ENCODE measurements at regions not wholly inside any gene's neighbourhood (a gene's known extent, or its start where the extent isn't known, plus 50 kb on each side); places are given as distances from the start of the nearest gene placed in this dataset.

- TF ChIP-seq CTCF (IDR thresholded peaks at IDR 0.05; ENCODE audit: control insufficient read depth, extremely low read depth, insufficient read depth), result no peak
- H3K4me3 ChIP-seq (ENCODE audit: low read depth, low read length), result no peak overlapping the region
Observed at GRCh38 chr20:50406610-50407136, 103.5 kb upstream of the PTPN1 start.

GRCh38 chr20:50408526-50409364 lies 101.4 kb upstream of the PTPN1 start:
- TF ChIP-seq CTCF (IDR thresholded peaks at IDR 0.05; ENCODE audit: control insufficient read depth, extremely low read depth, insufficient read depth), result no peak
- H3K4me3 ChIP-seq (ENCODE audit: low read depth, low read length), result no peak overlapping the region
- no peak for DNase-seq (ENCODE audit: low read depth)

More at GRCh38 chr20:50406610-50407136, 103.5 kb upstream of the PTPN1 start:
- DNase-seq (ENCODE audit: low read depth), result no peak

GRCh38 chr20:50409495-50409894 lies 100.7 kb upstream of the PTPN1 start:
- no peak for TF ChIP-seq CTCF (IDR thresholded peaks at IDR 0.05; ENCODE audit: control insufficient read depth, extremely low read depth, insufficient read depth)
- DNase-seq (ENCODE audit: low read depth), result no peak
- no peak overlapping the region for H3K4me3 ChIP-seq (ENCODE audit: low read depth, low read length)

- no peak for DNase-seq (ENCODE audit: low read depth)
- H3K4me3 ChIP-seq (ENCODE audit: low read depth, low read length), result no peak overlapping the region
- no peak for TF ChIP-seq CTCF (IDR thresholded peaks at IDR 0.05; ENCODE audit: control insufficient read depth, extremely low read depth, insufficient read depth)
Observed at GRCh38 chr20:50410343-50410742, 99.8 kb upstream of the PTPN1 start.

GRCh38 chr20:50412069-50412468 lies 98.1 kb upstream of the PTPN1 start:
- TF ChIP-seq CTCF (IDR thresholded peaks at IDR 0.05; ENCODE audit: control insufficient read depth, extremely low read depth, insufficient read depth), result no peak
- H3K4me3 ChIP-seq (ENCODE audit: low read depth, low read length), result no peak overlapping the region
- DNase-seq (ENCODE audit: low read depth), result no peak

- DNase-seq (ENCODE audit: low read depth), result no peak
- no peak overlapping the region for H3K4me3 ChIP-seq (ENCODE audit: low read depth, low read length)
- no peak for TF ChIP-seq CTCF (IDR thresholded peaks at IDR 0.05; ENCODE audit: control insufficient read depth, extremely low read depth, insufficient read depth)
Observed at GRCh38 chr20:50412499-50412898, 97.7 kb upstream of the PTPN1 start.

Measured in LNCaP clone FGC (cell line).